GM12878 (cell line): ENCODE measurements at regions not wholly inside any gene's neighbourhood (a gene's known extent, or its start where the extent isn't known, plus 50 kb on each side); places are given as distances from the start of the nearest gene placed in this dataset.

Experiments
- ATAC-seq: fragments of 200-7000 bp; cut with Tn5 transposase; 3 replicates; pipeline ENCODE4 v1.9.1; 2020; ENCODE audit warnings: mild to moderate bottlenecking, moderate library complexity
- BruUV-seq: library from RNA; stranded (reverse); fragments of 400-500 nt; replicated peaks from 2 replicates; lab custom pipeline; 2021; lab: Mats Ljungman, UMichigan
- CTCF ChIA-PET: fragments of 300-600 bp; sonication (Branson Sonifier 250); formaldehyde crosslinking; extraction: SDS; loops from one replicate; lab custom pipeline; 2021; ENCODE audit warnings: inconsistent platforms; lab: Yijun Ruan, JAX
- POLR2A ChIA-PET: fragments of 350-600 bp; formaldehyde crosslinking; extraction: SDS; loops from one replicate; lab custom pipeline; 2021; ENCODE audit warnings: inconsistent platforms; lab: Charles Lee
- RAD21 ChIA-PET: fragments of 300-600 bp; sonication (Branson Sonifier 250); formaldehyde crosslinking; loops from one replicate; lab custom pipeline; 2023; ENCODE audit warnings: antibody characterized with exemption; ENCODE audit not compliant: unreplicated experiment; lab: Charles Lee
- SMC1A ChIA-PET: fragments of 300-600 bp; sonication (Branson Sonifier 250); formaldehyde crosslinking; loops from one replicate; lab custom pipeline; 2023; ENCODE audit not compliant: unreplicated experiment, uncharacterized antibody; lab: Charles Lee
- DNase-seq: peaks from one replicate; pipeline ENCODE4 v3.0.0-alpha.2; 2011; ENCODE audit warnings: low read depth, low spot score
- FAIRE-seq: peaks from 3 replicates; lab custom pipeline; 2011; peaks lifted over from hg19 to GRCh38; lab: Jason Lieb, UNC
- H2AFZ ChIP-seq: 2 replicates; pipeline ENCODE4 v1.6.0; 2011; ENCODE audit warnings: low read depth, low read length, control low read depth; ENCODE audit not compliant: control insufficient read depth
- H3K27ac ChIP-seq: 2 replicates; pipeline ENCODE4 v1.5.1; 2011; ENCODE audit warnings: control low read depth; ENCODE audit not compliant: control insufficient read depth, insufficient read depth
- H3K27me3 ChIP-seq, 2 experiments: replicated peaks in 1 of 2; 2 replicates each; pipeline versions ENCODE4 v1.6.0 to v1.6.1; 2011; ENCODE audit warnings: low read length in 1 of 2; ENCODE audit not compliant: control insufficient read depth in 2 of 2, insufficient read depth in 2 of 2
- H3K36me3 ChIP-seq, 2 experiments: 2 replicates each; pipeline ENCODE4 v1.5.1; 2011; ENCODE audit warnings: low read length in 1 of 2; ENCODE audit not compliant: control insufficient read depth in 2 of 2, insufficient read depth in 2 of 2
- H3K4me1 ChIP-seq: 2 replicates; pipeline ENCODE4 v1.6.1; 2011; ENCODE audit warnings: mild to moderate bottlenecking, low read length, moderate library complexity, mixed read lengths; ENCODE audit not compliant: control insufficient read depth, insufficient read depth
- H3K4me2 ChIP-seq: 2 replicates; pipeline ENCODE4 v1.6.0; 2011; ENCODE audit warnings: control low read depth; ENCODE audit not compliant: control insufficient read depth, insufficient read depth
- H3K4me3 ChIP-seq: fragments of 200-600 bp; sonication (generic); 2 replicates; pipeline ENCODE4 v1.5.1; 2016
- H3K79me2 ChIP-seq: 2 replicates; pipeline ENCODE4 v1.6.0; 2011; ENCODE audit warnings: low read length; ENCODE audit not compliant: control insufficient read depth, insufficient read depth
- H3K9ac ChIP-seq: 2 replicates; pipeline ENCODE4 v1.8.0; 2011; ENCODE audit warnings: low read length, control low read depth, mixed read lengths; ENCODE audit not compliant: control insufficient read depth, insufficient read depth
- H3K9me3 ChIP-seq: replicated peaks from 3 replicates; pipeline ENCODE4 v1.5.1; 2011; ENCODE audit warnings: mild to moderate bottlenecking, low read length; ENCODE audit not compliant: control insufficient read depth, insufficient read depth
- H4K20me1 ChIP-seq: 2 replicates; pipeline ENCODE4 v1.6.0; 2011; ENCODE audit not compliant: control insufficient read depth, insufficient read depth
- BCL11A ChIP-seq: IDR thresholded peaks from 2 replicates; pipeline ENCODE4 v1.6.1; 2011; ENCODE audit warnings: low read depth, low read length
- CBX5 ChIP-seq: sonication (generic); IDR thresholded peaks from 2 replicates; pipeline ENCODE4 v1.6.1; 2016; ENCODE audit warnings: low read depth, moderate library complexity, mild to moderate bottlenecking, inconsistent platforms
- CHD1 ChIP-seq: IDR thresholded peaks from 2 replicates; pipeline ENCODE4 v1.6.1; 2012; ENCODE audit warnings: low read depth, low read length, improper control_type of control experiment
- FOS ChIP-seq: IDR thresholded peaks from 3 replicates; pipeline ENCODE4 v1.6.1; 2011; ENCODE audit warnings: borderline replicate concordance; ENCODE audit not compliant: insufficient read length; ENCODE audit errors: extremely low read depth
- HDAC6 ChIP-seq: fragments of 200-600 bp; sonication (generic); IDR thresholded peaks from one replicate; pipeline ENCODE4 v1.8.0; 2017; ENCODE audit warnings: antibody characterized with exemption; ENCODE audit not compliant: unreplicated experiment
- NFYA ChIP-seq: IDR thresholded peaks from 2 replicates; pipeline ENCODE4 v1.6.1; 2011; ENCODE audit warnings: low read depth, mild to moderate bottlenecking, low read length, improper control_type of control experiment, borderline replicate concordance
- NR2C2 ChIP-seq: IDR thresholded peaks from 2 replicates; pipeline ENCODE4 v1.6.1; 2011; ENCODE audit warnings: borderline replicate concordance, low read depth; ENCODE audit not compliant: control insufficient read depth, insufficient read length
- REST ChIP-seq: IDR thresholded peaks from 2 replicates; pipeline ENCODE4 v1.6.1; 2012; ENCODE audit warnings: mild to moderate bottlenecking, low read depth, low read length
- SMC3 ChIP-seq: IDR thresholded peaks from 2 replicates; pipeline ENCODE4 v1.6.1; 2011; ENCODE audit warnings: low read length, improper control_type of control experiment, borderline replicate concordance
- SREBF1 ChIP-seq: IDR thresholded peaks from 2 replicates; pipeline ENCODE4 v1.6.1; 2012; ENCODE audit warnings: mild to moderate bottlenecking, low read length
- STAT1 ChIP-seq: fragments of 450-650 bp; conservative IDR thresholded peaks from 2 replicates; pipeline ENCODE4 v1.6.1; 2014; ENCODE audit warnings: antibody characterized with exemption, mild to moderate bottlenecking
- USF1 ChIP-seq: IDR thresholded peaks from 2 replicates; pipeline ENCODE4 v1.6.1; 2011; ENCODE audit warnings: borderline replicate concordance, low read depth, mild to moderate bottlenecking, moderate library complexity, mixed read lengths, low read length; ENCODE audit not compliant: insufficient read depth; ENCODE audit errors: extremely low read length
- WRNIP1 ChIP-seq: IDR thresholded peaks from 2 replicates; pipeline ENCODE4 v1.6.1; 2011; ENCODE audit warnings: low read depth, low read length, improper control_type of control experiment, borderline replicate concordance
- WGBS: methylation state at CpG from one replicate; pipeline ENCODE4 v1.1.6; 2016; ENCODE audit warnings: low lambda C conversion rate; ENCODE audit not compliant: insufficient replicate concordance, insufficient coverage; ENCODE audit errors: missing lambda C conversion rate; 5-methylcytosine and 5-hydroxymethylcytosine counted together
- in situ Hi-C: fragments of 300-500 bp; cut with MboI; formaldehyde crosslinking; loops from 9 replicates; pipeline ENCODE4 v1.14.3; 2018; ENCODE audit warnings: mixed read lengths
- intact Hi-C: fragments of 100-400 bp; cut with micrococcal nuclease; formaldehyde crosslinking; loops from one replicate; pipeline ENCODE4 v1.14.2; 2022; ENCODE audit not compliant: unreplicated experiment

GRCh38 chr5:68395926-68396511 lies 180.5 kb downstream of the PIK3R1 start:
- ATAC-seq: no peak
- Histone ChIP-seq H4K20me1 (no peaks in the 10 kb centered on the region), H2AFZ (no peak overlapping the region), H3K4me2 (no peak overlapping the region), H3K4me1 (no peaks in the 10 kb centered on the region; the same call in 1 of the 2 replicates), H3K79me2 (no peaks in the 10 kb centered on the region), H3K9ac (no peak overlapping the region), H3K4me3 (no peak overlapping the region), H3K36me3 (no peaks in the 10 kb centered on the region), H3K9me3 (peaks cover 3% of the 10 kb centered on the region; the same call in 1 of the 3 replicates), H3K27me3 (no peaks in the 10 kb centered on the region), H3K27ac (no peak overlapping the region)
- ChIA-PET POLR2A (no interaction called here), SMC1A (interaction anchor here (1.1 to 1.3 kb wide), 2 partner anchors 8 to 25 kb away, joined by 3 to 4 read pairs; no protein-coding TSS in a partner anchor), CTCF (no interaction called here), RAD21 (interaction anchor here (1.2 kb wide), 1 partner anchor 18 kb away, joined by 3 read pairs; no protein-coding TSS in a partner anchor)
- no peak for DNase-seq
- no peak for FAIRE-seq
- TF ChIP-seq SMC3 (no peak), STAT1 (no peak), CBX5 (no peak), NFYA (no peak), HDAC6 (no peak), SREBF1 (no peak), USF1 (no peak), WRNIP1 (no peak), FOS (no peak), NR2C2 (no peak), CHD1 (no peak), REST (no peak), BCL11A (no peak)
- BruUV-seq: no TSS peak
- intact Hi-C loops: no loop called here
- in situ Hi-C loops: no loop called here
- 26% methylated on average over 2 of the region's 2 CpGs for WGBS
